HG02588 (cell line): ENCODE measurements at regions not wholly inside any gene's neighbourhood (a gene's known extent, or its start where the extent isn't known, plus 50 kb on each side); places are given as distances from the start of the nearest gene placed in this dataset.

Source experiments
- ATAC-seq: cut with Tn5 transposase; IDR thresholded peaks from one replicate; pipeline ENCODE4 v1.9.1; 2021; ENCODE audit warnings: mild to moderate bottlenecking, moderate library complexity; ENCODE audit not compliant: unreplicated experiment

- no peak for ATAC-seq
These were observed 402.2 kb upstream of the WWC1 start for GRCh38 chr5:167889276-167889675.

GRCh38 chr5:167892352-167893115 lies 398.9 kb upstream of the WWC1 start:
- ATAC-seq: no peak

GRCh38 chr5:167893271-167893670 lies 398.2 kb upstream of the WWC1 start:
- ATAC-seq: no peak

GRCh38 chr5:167894631-167895472 lies 396.6 kb upstream of the WWC1 start:
- no peak for ATAC-seq

- ATAC-seq: no peak
These were observed 395.4 kb upstream of the WWC1 start for GRCh38 chr5:167895899-167896659.

GRCh38 chr5:167896814-167897213 lies 394.6 kb upstream of the WWC1 start:
- no peak for ATAC-seq

GRCh38 chr5:167897371-167897770 lies 394.1 kb upstream of the WWC1 start:
- ATAC-seq: no peak

GRCh38 chr5:167898361-167899042 lies 392.9 kb upstream of the WWC1 start:
- no peak for ATAC-seq

- no peak for ATAC-seq
These were observed 391.9 kb upstream of the WWC1 start for GRCh38 chr5:167899490-167900070.

- no peak for ATAC-seq
These were observed 391.0 kb upstream of the WWC1 start for GRCh38 chr5:167900340-167900935.

GRCh38 chr5:167902298-167902697 lies 389.1 kb upstream of the WWC1 start:
- no peak for ATAC-seq

GRCh38 chr5:167903243-167903642 lies 388.2 kb upstream of the WWC1 start:
- no peak for ATAC-seq

- no peak for ATAC-seq
These were observed 387.8 kb upstream of the WWC1 start for GRCh38 chr5:167903659-167904058.

- no peak for ATAC-seq
These were observed 385.3 kb upstream of the WWC1 start for GRCh38 chr5:167905919-167906853.

- no peak for ATAC-seq
These were observed 382.8 kb upstream of the WWC1 start for GRCh38 chr5:167908606-167909005.

- ATAC-seq: no peak
These were observed 378.3 kb upstream of the WWC1 start for GRCh38 chr5:167912941-167913665.

- ATAC-seq: no peak
These were observed 376.2 kb upstream of the WWC1 start for GRCh38 chr5:167915237-167915636.

GRCh38 chr5:167916261-167916691 lies 375.2 kb upstream of the WWC1 start:
- ATAC-seq: no peak
